ENCODE measurements at regions not wholly inside any gene's neighbourhood (a gene's known extent, or its start where the extent isn't known, plus 50 kb on each side); places are given as distances from the start of the nearest gene placed in this dataset.

DNA sequence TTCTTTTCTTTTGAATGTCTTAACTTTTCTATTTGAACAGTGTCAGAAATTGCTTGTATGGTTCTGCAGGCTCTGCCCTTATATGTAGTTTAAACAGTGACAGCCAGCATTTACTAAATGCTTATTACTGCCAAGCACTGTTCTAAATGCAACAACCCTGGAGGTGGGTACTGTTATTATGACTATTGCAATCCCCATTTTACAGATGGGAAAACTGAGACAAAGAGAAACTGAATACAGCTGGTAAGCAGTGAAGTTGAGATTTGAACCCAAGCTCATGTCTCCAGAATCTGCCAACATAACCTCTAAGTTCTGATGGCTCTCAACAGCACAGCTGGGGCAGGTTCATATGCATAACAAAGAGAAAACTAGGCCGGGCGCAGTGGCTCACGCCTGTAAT, 105.7 kb upstream of the GATA6 start:
- TF ChIP-seq, protein P1, sequence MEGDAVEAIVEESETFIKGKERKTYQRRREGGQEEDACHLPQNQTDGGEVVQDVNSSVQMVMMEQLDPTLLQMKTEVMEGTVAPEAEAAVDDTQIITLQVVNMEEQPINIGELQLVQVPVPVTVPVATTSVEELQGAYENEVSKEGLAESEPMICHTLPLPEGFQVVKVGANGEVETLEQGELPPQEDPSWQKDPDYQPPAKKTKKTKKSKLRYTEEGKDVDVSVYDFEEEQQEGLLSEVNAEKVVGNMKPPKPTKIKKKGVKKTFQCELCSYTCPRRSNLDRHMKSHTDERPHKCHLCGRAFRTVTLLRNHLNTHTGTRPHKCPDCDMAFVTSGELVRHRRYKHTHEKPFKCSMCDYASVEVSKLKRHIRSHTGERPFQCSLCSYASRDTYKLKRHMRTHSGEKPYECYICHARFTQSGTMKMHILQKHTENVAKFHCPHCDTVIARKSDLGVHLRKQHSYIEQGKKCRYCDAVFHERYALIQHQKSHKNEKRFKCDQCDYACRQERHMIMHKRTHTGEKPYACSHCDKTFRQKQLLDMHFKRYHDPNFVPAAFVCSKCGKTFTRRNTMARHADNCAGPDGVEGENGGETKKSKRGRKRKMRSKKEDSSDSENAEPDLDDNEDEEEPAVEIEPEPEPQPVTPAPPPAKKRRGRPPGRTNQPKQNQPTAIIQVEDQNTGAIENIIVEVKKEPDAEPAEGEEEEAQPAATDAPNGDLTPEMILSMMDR (IDR thresholded peaks at IDR 0.05; ENCODE audit: insufficient read depth, low read length), result no peak
- TF ChIP-seq POLR2AphosphoS5 (IDR thresholded peaks at IDR 0.05; ENCODE audit: low read depth), result no peak
- TF ChIP-seq, protein P2, sequence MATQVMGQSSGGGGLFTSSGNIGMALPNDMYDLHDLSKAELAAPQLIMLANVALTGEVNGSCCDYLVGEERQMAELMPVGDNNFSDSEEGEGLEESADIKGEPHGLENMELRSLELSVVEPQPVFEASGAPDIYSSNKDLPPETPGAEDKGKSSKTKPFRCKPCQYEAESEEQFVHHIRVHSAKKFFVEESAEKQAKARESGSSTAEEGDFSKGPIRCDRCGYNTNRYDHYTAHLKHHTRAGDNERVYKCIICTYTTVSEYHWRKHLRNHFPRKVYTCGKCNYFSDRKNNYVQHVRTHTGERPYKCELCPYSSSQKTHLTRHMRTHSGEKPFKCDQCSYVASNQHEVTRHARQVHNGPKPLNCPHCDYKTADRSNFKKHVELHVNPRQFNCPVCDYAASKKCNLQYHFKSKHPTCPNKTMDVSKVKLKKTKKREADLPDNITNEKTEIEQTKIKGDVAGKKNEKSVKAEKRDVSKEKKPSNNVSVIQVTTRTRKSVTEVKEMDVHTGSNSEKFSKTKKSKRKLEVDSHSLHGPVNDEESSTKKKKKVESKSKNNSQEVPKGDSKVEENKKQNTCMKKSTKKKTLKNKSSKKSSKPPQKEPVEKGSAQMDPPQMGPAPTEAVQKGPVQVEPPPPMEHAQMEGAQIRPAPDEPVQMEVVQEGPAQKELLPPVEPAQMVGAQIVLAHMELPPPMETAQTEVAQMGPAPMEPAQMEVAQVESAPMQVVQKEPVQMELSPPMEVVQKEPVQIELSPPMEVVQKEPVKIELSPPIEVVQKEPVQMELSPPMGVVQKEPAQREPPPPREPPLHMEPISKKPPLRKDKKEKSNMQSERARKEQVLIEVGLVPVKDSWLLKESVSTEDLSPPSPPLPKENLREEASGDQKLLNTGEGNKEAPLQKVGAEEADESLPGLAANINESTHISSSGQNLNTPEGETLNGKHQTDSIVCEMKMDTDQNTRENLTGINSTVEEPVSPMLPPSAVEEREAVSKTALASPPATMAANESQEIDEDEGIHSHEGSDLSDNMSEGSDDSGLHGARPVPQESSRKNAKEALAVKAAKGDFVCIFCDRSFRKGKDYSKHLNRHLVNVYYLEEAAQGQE (IDR thresholded peaks at IDR 0.05; ENCODE audit: insufficient replicate concordance, low read depth), result no peak
- no peak for TF ChIP-seq GABPA (IDR thresholded peaks at IDR 0.05; ENCODE audit: low read depth)
- TF ChIP-seq SPI1 (IDR thresholded peaks at IDR 0.05; ENCODE audit: borderline replicate concordance, low read depth), result no peak

DNA sequence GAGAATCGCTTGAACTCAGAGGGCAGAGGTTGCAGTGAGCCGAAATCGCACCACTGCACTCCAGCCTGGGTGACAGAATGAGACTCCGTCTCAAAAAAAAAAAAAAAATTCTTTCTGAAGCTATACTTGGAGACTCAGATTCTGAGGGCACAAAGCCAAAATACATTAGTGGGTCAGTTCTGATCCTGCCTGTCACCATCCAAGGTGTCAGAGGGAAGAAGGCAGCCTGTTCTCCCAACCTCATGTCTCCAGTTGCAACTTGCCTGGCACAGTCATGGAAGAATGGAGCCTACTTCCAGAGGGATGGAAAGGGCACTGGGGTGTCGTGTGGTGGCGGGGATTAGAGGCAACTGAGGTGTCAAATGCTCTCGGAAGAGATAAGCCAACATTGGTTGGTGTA, 104.8 kb upstream of the GATA6 start:
- TF ChIP-seq, protein P1 (IDR thresholded peaks at IDR 0.05; ENCODE audit: insufficient read depth, low read length), result no peak
- TF ChIP-seq GABPA (IDR thresholded peaks at IDR 0.05; ENCODE audit: low read depth) (no peak), POLR2AphosphoS5 (IDR thresholded peaks at IDR 0.05; ENCODE audit: low read depth) (no peak), SPI1 (IDR thresholded peaks at IDR 0.05; ENCODE audit: borderline replicate concordance, low read depth) (no peak)
- TF ChIP-seq, protein P2 (IDR thresholded peaks at IDR 0.05; ENCODE audit: insufficient replicate concordance, low read depth), result no peak

More for the DNA sequence above, 105.7 kb upstream of the GATA6 start:
- no peak overlapping the region for H3K4me3 ChIP-seq (replicated peaks; ENCODE audit: insufficient read depth, low read length)
- no peak overlapping the region for H3K27ac ChIP-seq (replicated peaks)
- DNase-seq (ENCODE audit: low read depth in 1 of 2, low spot score in 1 of 2), result no peak
- H3K27me3 ChIP-seq (ENCODE audit: insufficient read depth, poor library complexity, severe bottlenecking), result no peaks in the 10 kb centered on the region

DNA sequence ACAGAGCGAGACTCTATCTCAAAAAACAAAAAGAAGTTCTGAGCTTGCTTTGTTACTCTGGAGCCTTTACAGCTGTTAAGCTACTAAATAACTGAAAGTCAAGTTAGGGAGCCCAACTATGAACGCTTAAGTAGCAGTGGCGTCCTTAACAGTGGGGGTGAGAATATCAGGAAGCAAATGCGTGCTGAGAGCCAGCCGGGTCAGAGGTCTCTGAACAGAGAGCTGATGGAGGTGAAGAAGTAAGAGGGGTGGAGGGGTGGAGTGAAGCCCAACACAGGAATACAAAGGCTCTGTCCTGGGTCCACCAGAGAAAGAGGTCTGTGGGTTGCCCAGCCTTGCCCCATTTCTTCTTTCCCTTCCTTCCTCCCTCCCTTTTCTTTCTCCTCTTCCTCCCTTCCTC, 104.1 kb upstream of the GATA6 start:
- H3K4me3 ChIP-seq (replicated peaks; ENCODE audit: insufficient read depth, low read length), result no peak overlapping the region
- TF ChIP-seq, protein P1 (IDR thresholded peaks at IDR 0.05; ENCODE audit: insufficient read depth, low read length), result no peak
- TF ChIP-seq GABPA (IDR thresholded peaks at IDR 0.05; ENCODE audit: low read depth) (no peak), SPI1 (IDR thresholded peaks at IDR 0.05; ENCODE audit: borderline replicate concordance, low read depth) (no peak), POLR2AphosphoS5 (IDR thresholded peaks at IDR 0.05; ENCODE audit: low read depth) (no peak)
- TF ChIP-seq, protein P2 (IDR thresholded peaks at IDR 0.05; ENCODE audit: insufficient replicate concordance, low read depth), result no peak
- no peak overlapping the region for H3K27ac ChIP-seq (replicated peaks)
- no peak for DNase-seq (ENCODE audit: low read depth in 1 of 2, low spot score in 1 of 2)
- no peaks in the 10 kb centered on the region for H3K27me3 ChIP-seq (ENCODE audit: insufficient read depth, poor library complexity, severe bottlenecking)

More for the DNA sequence above, 104.8 kb upstream of the GATA6 start:
- no peak for DNase-seq (ENCODE audit: low read depth in 1 of 2, low spot score in 1 of 2)
- H3K4me3 ChIP-seq (replicated peaks; ENCODE audit: insufficient read depth, low read length), result no peak overlapping the region
- no peaks in the 10 kb centered on the region for H3K27me3 ChIP-seq (ENCODE audit: insufficient read depth, poor library complexity, severe bottlenecking)
- H3K27ac ChIP-seq (replicated peaks), result no peak overlapping the region

All from HL-60 (cell line).